Endodermal cell (in vitro differentiated cells): ENCODE measurements at regions not wholly inside any gene's neighbourhood (a gene's known extent, or its start where the extent isn't known, plus 50 kb on each side); places are given as distances from the start of the nearest gene placed in this dataset.

Source experiments
- DNase-seq: peaks from one replicate; pipeline ENCODE4 v3.0.0-alpha.2; 2017
- H3K27ac ChIP-seq: 2 replicates; pipeline ENCODE4 v1.5.1; 2013; ENCODE audit warnings: mild to moderate bottlenecking, low read depth, low read length, moderate library complexity
- H3K27me3 ChIP-seq: 2 replicates; pipeline ENCODE4 v1.6.1; 2013; ENCODE audit warnings: mild to moderate bottlenecking, low read length, moderate library complexity; ENCODE audit not compliant: insufficient read depth, control insufficient read depth, poor library complexity, severe bottlenecking
- H3K36me3 ChIP-seq: 2 replicates; pipeline ENCODE4 v1.7.0; 2013; ENCODE audit warnings: mild to moderate bottlenecking, low read length, moderate library complexity; ENCODE audit not compliant: control insufficient read depth, insufficient read depth
- H3K4me1 ChIP-seq: one replicate; pipeline ENCODE4 v1.7.0; 2013; ENCODE audit warnings: low read length; ENCODE audit not compliant: control insufficient read depth, insufficient read depth
- H3K4me3 ChIP-seq: 2 replicates; pipeline ENCODE4 v1.5.1; 2013; ENCODE audit warnings: mild to moderate bottlenecking, low read length, moderate library complexity
- H3K9ac ChIP-seq: 2 replicates; pipeline ENCODE4 v1.6.1; 2013; ENCODE audit warnings: mild to moderate bottlenecking, low read length, moderate library complexity; ENCODE audit not compliant: poor library complexity, severe bottlenecking; ENCODE audit errors: extremely low read depth
- H3K9me3 ChIP-seq: 2 replicates; pipeline ENCODE4 v1.6.1; 2013; ENCODE audit warnings: mild to moderate bottlenecking, low read length, moderate library complexity; ENCODE audit not compliant: control insufficient read depth
- H3K27ac Mint-ChIP-seq: 2 replicates; pipeline ENCODE4 v1.8.0; 2020; ENCODE audit warnings: mixed read lengths
- H3K27me3 Mint-ChIP-seq: 2 replicates; pipeline ENCODE4 v1.8.0; 2021; ENCODE audit warnings: mild to moderate bottlenecking, mixed read lengths; ENCODE audit not compliant: insufficient read depth
- H3K36me3 Mint-ChIP-seq: 2 replicates; pipeline ENCODE4 v1.8.0; 2020; ENCODE audit warnings: low read depth, mixed read lengths
- H3K4me1 Mint-ChIP-seq: 2 replicates; pipeline ENCODE4 v1.8.0; 2020; ENCODE audit warnings: mixed read lengths
- H3K4me3 Mint-ChIP-seq: 2 replicates; pipeline ENCODE4 v1.8.0; 2020; ENCODE audit warnings: mild to moderate bottlenecking, moderate library complexity, mixed read lengths
- H3K9me3 Mint-ChIP-seq: 2 replicates; pipeline ENCODE4 v1.8.0; 2020; ENCODE audit warnings: mild to moderate bottlenecking, mixed read lengths
- WGBS, 2 experiments: methylation state at CpG; one replicate each; pipeline versions ENCODE4 v1.1.5 to v1.1.7; 2013; ENCODE audit warnings: missing lambda C conversion rate in 2 of 2, mixed read lengths in 1 of 2; ENCODE audit not compliant: insufficient coverage in 1 of 2, insufficient read length in 1 of 2; 5-methylcytosine and 5-hydroxymethylcytosine counted together
- TF ChIP-seq, protein P1 (sequence below): fragments of 200-600 bp; sonication (generic); conservative IDR thresholded peaks from 2 replicates; pipeline ENCODE4 v1.5.0; 2021; ENCODE audit warnings: antibody characterized with exemption, mild to moderate bottlenecking

DNA sequence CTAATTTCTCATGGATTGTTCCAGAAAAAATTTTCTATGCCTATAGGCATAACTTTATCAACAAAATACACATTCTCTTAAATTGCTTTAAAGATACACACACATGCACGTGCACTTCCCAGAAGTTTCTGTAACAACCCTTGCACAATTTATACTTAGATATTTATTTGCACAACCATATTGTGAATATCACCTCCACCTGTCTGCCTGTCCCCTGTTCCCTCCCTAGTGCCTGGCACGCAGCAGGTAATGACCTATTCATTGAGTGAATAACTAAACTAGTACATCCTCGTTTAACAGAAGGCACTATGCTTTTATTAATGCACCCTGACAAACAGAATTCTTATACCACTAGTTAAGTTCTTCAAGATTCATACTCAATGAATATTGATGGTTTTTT is 198.9 kb downstream of the BCAS1 start:
- Histone ChIP-seq H3K4me1 (peaks cover 21% of the 10 kb centered on the region), H3K27me3 (no peaks in the 10 kb centered on the region), H3K36me3 (no peaks in the 10 kb centered on the region), H3K9me3 (no peaks in the 10 kb centered on the region), H3K27ac (no peak overlapping the region), H3K9ac (no peak overlapping the region), H3K4me3 (no peak overlapping the region)
- no peak for DNase-seq
- 74 to 83% methylated on average over 2 to 3 of the region's 3 CpGs for WGBS, 2 experiments
- TF ChIP-seq, protein P1, sequence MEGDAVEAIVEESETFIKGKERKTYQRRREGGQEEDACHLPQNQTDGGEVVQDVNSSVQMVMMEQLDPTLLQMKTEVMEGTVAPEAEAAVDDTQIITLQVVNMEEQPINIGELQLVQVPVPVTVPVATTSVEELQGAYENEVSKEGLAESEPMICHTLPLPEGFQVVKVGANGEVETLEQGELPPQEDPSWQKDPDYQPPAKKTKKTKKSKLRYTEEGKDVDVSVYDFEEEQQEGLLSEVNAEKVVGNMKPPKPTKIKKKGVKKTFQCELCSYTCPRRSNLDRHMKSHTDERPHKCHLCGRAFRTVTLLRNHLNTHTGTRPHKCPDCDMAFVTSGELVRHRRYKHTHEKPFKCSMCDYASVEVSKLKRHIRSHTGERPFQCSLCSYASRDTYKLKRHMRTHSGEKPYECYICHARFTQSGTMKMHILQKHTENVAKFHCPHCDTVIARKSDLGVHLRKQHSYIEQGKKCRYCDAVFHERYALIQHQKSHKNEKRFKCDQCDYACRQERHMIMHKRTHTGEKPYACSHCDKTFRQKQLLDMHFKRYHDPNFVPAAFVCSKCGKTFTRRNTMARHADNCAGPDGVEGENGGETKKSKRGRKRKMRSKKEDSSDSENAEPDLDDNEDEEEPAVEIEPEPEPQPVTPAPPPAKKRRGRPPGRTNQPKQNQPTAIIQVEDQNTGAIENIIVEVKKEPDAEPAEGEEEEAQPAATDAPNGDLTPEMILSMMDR, result no peak
- Mint-ChIP-seq H3K4me3 (no peak overlapping the region), H3K27ac (no peak overlapping the region), H3K36me3 (no peaks in the 10 kb centered on the region), H3K27me3 (no peaks in the 10 kb centered on the region), H3K9me3 (no peaks in the 10 kb centered on the region), H3K4me1 (peaks cover 49% of the 10 kb centered on the region)

DNA sequence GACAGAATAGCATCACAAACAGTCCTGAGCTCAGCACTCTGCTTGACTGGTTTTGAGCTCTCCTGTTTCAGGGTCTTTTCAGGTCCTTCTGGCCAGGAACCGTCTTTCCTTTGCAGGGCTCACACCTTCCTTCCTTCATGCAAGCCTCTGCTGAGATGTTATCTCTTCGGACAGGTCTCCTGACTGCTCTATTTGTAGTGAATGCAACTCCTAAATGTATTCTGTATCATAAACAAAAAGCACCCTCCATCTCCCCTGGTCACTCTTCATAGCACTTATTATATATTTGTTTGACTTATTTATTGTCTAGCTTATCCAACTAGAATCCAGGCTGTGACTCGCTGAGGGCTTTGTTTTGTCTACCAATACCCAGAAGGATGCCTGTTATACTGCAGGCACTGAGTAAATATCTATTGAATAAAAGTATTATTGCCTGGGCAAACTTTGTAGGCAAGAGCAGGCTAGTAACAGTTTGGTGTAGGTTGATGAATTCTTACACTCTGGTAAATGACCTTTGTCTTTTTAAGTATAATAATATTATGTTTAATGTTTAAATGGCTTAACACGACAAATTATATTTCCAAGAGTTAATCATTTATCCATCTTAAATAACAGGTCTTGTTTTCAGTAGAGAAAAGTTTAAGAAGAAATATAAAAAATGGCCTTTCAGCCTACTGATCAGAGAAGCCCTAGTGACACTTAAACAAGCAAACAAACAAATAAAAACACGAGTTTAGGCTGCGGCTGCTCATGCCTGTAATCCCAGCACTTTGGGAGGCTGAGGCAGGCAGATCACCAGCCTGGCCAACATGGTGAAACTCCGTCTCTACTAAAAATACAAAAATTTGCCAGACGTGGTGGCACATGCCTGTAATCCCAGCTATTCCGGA is 199.7 kb downstream of the BCAS1 start:
- Histone ChIP-seq H3K27ac (no peak overlapping the region), H3K4me3 (no peak overlapping the region), H3K4me1 (peaks cover 21% of the 10 kb centered on the region), H3K9me3 (no peaks in the 10 kb centered on the region), H3K27me3 (no peaks in the 10 kb centered on the region), H3K36me3 (no peaks in the 10 kb centered on the region), H3K9ac (no peak overlapping the region)
- H3K27me3 Mint-ChIP-seq, result no peaks in the 10 kb centered on the region
- no peaks in the 10 kb centered on the region for H3K9me3 Mint-ChIP-seq
- TF ChIP-seq, protein P1, result no peak
- H3K27ac Mint-ChIP-seq, result peak overlapping the region; percentile 85
- DNase-seq, result peak; percentile 54
- WGBS, 2 experiments, result 74 to 87% methylated on average over 6 to 8 of the region's 9 CpGs
- peaks cover 55% of the 10 kb centered on the region for H3K4me1 Mint-ChIP-seq
- no peak overlapping the region for H3K4me3 Mint-ChIP-seq
- no peaks in the 10 kb centered on the region for H3K36me3 Mint-ChIP-seq

DNA sequence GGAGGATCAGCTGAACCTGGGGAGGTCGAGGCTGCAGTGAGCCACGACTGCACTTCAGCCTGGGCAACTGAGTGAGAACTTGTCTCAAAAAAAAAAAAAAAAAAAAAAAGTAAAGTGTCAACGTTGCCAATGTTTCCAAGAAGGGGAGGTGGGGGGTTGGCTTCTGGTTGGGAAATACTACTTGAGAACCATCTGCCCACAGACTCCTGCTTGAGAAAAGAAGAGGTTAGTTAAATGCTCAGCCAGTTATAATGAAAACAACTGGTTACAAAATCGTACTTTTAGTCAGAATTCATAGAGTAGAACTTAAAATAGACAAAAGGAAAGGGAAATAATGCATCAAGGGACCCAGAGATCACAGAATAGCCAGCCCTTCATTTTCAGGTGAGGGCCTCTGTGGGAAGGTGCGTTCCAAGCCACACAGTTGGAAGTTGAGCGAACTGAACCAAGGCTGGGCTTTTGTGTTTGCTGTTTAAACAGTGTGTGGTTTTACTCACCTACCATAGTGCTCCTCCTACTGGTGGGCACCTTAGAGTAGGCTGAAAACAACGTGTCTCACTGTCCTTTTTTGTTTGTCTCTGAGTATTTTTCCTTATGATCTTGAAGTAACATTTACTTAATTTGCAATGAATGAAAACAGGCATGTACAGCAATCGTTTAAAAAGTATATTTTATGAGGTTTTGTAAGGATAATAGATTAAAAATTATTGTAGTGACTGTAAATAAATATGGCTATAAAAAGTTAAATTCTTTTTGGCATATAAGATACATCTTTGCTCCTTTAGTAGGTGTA is 200.7 kb downstream of the BCAS1 start:
- WGBS, 2 experiments, result 5 to 37% methylated on average over 4 to 7 of the region's 8 CpGs
- no peaks in the 10 kb centered on the region for H3K9me3 ChIP-seq
- no peak overlapping the region for H3K9ac ChIP-seq
- no peaks in the 10 kb centered on the region for H3K27me3 ChIP-seq
- Mint-ChIP-seq H3K36me3 (no peaks in the 10 kb centered on the region), H3K4me3 (no peak overlapping the region), H3K9me3 (no peaks in the 10 kb centered on the region), H3K27me3 (no peaks in the 10 kb centered on the region), H3K27ac (peak overlapping the region; percentile 46), H3K4me1 (peaks cover 65% of the 10 kb centered on the region)
- H3K4me3 ChIP-seq, result no peak overlapping the region
- peaks cover 21% of the 10 kb centered on the region for H3K4me1 ChIP-seq
- no peaks in the 10 kb centered on the region for H3K36me3 ChIP-seq
- peak; percentile 91 for DNase-seq
- TF ChIP-seq, protein P1, result peak; percentile 96
- no peak overlapping the region for H3K27ac ChIP-seq
